ENCODE measurements at regions not wholly inside any gene's neighbourhood (a gene's known extent, or its start where the extent isn't known, plus 50 kb on each side); places are given as distances from the start of the nearest gene placed in this dataset.

GRCh38 chr6:150486048-150486447 is 113.6 kb upstream of the PLEKHG1 start:
- Histone ChIP-seq H3K4me2 (ENCODE audit: low read length) (no peak overlapping the region), H3K9me3 (ENCODE audit: low read length) (no peaks in the 10 kb centered on the region), H2AFZ (ENCODE audit: low read length) (no peak overlapping the region), H3K9me2 (ENCODE audit: insufficient read depth, low read length) (no peaks in the 10 kb centered on the region), H3K36me3 (ENCODE audit: insufficient read depth, low read length) (no peaks in the 10 kb centered on the region), H4K20me1 (ENCODE audit: insufficient read depth, low read length) (no peaks in the 10 kb centered on the region), H3K79me2 (ENCODE audit: insufficient read depth, low read depth, low read length) (no peaks in the 10 kb centered on the region), H3K4me1 (ENCODE audit: insufficient read depth, low read length, poor library complexity, severe bottlenecking) (no peaks in the 10 kb centered on the region), H3K4me3 (ENCODE audit: low read depth, low read length, poor library complexity, severe bottlenecking) (no peak overlapping the region), H3K27ac (ENCODE audit: low read depth, low read length, poor library complexity, severe bottlenecking) (no peak overlapping the region)
- BruUV-seq (replicated peaks): no TSS peak
- TF ChIP-seq EZH2phosphoT487 (IDR thresholded peaks at IDR 0.05; ENCODE audit: borderline replicate concordance, low read depth, low read length) (no peak), CTCF (conservative IDR thresholded peaks at IDR 0.05; ENCODE audit: low read length) (no peak)
- ChIA-PET POLR2A (interaction anchor here (0.8 kb wide), 1 partner anchor 18 kb away, joined by 3 read pairs; no protein-coding TSS in a partner anchor), CTCF (ENCODE audit: unreplicated experiment) (interaction anchor here (0.5 kb wide), 1 partner anchor 442 kb away, joined by 3 read pairs; no protein-coding TSS in a partner anchor)
- intact Hi-C loops (cut with micrococcal nuclease; ENCODE audit: unreplicated experiment): no loop called here
- DNase-seq (ENCODE audit: low spot score): no peak

GRCh38 chr6:150490586-150490985 is 109.1 kb upstream of the PLEKHG1 start:
- Histone ChIP-seq H3K27ac (ENCODE audit: low read depth, low read length, poor library complexity, severe bottlenecking) (no peak overlapping the region), H3K36me3 (ENCODE audit: insufficient read depth, low read length) (no peaks in the 10 kb centered on the region), H3K9me3 (ENCODE audit: low read length) (no peaks in the 10 kb centered on the region), H3K4me3 (ENCODE audit: low read depth, low read length, poor library complexity, severe bottlenecking) (no peak overlapping the region), H3K4me2 (ENCODE audit: low read length) (no peak overlapping the region), H3K79me2 (ENCODE audit: insufficient read depth, low read depth, low read length) (no peaks in the 10 kb centered on the region), H4K20me1 (ENCODE audit: insufficient read depth, low read length) (no peaks in the 10 kb centered on the region), H3K4me1 (ENCODE audit: insufficient read depth, low read length, poor library complexity, severe bottlenecking) (no peaks in the 10 kb centered on the region), H2AFZ (ENCODE audit: low read length) (no peak overlapping the region), H3K9me2 (ENCODE audit: insufficient read depth, low read length) (no peaks in the 10 kb centered on the region)
- TF ChIP-seq EZH2phosphoT487 (IDR thresholded peaks at IDR 0.05; ENCODE audit: borderline replicate concordance, low read depth, low read length): no peak
- TF ChIP-seq CTCF (conservative IDR thresholded peaks at IDR 0.05; ENCODE audit: low read length): no peak
- intact Hi-C loops (cut with micrococcal nuclease; ENCODE audit: unreplicated experiment): no loop called here
- ChIA-PET CTCF (ENCODE audit: unreplicated experiment) (interaction anchor here (0.9 kb wide), 1 partner anchor 515 kb away, joined by 3 read pairs; no protein-coding TSS in a partner anchor), POLR2A (no interaction called here)
- no TSS peak for BruUV-seq (replicated peaks)
- no peak for DNase-seq (ENCODE audit: low spot score)

- CTCF ChIA-PET (ENCODE audit: unreplicated experiment): interaction anchor here (0.9 kb wide), 1 partner anchor 515 kb away, joined by 3 read pairs; no protein-coding TSS in a partner anchor
- Histone ChIP-seq H3K36me3 (ENCODE audit: insufficient read depth, low read length) (no peaks in the 10 kb centered on the region), H3K79me2 (ENCODE audit: insufficient read depth, low read depth, low read length) (no peaks in the 10 kb centered on the region), H3K4me3 (ENCODE audit: low read depth, low read length, poor library complexity, severe bottlenecking) (no peak overlapping the region), H3K4me1 (ENCODE audit: insufficient read depth, low read length, poor library complexity, severe bottlenecking) (no peaks in the 10 kb centered on the region), H3K9me2 (ENCODE audit: insufficient read depth, low read length) (no peaks in the 10 kb centered on the region), H3K4me2 (ENCODE audit: low read length) (no peak overlapping the region), H4K20me1 (ENCODE audit: insufficient read depth, low read length) (no peaks in the 10 kb centered on the region), H3K9me3 (ENCODE audit: low read length) (no peaks in the 10 kb centered on the region), H3K27ac (ENCODE audit: low read depth, low read length, poor library complexity, severe bottlenecking) (no peak overlapping the region), H2AFZ (ENCODE audit: low read length) (no peak overlapping the region)
- BruUV-seq (replicated peaks): no TSS peak
- TF ChIP-seq EZH2phosphoT487 (IDR thresholded peaks at IDR 0.05; ENCODE audit: borderline replicate concordance, low read depth, low read length) (no peak), CTCF (conservative IDR thresholded peaks at IDR 0.05; ENCODE audit: low read length) (no peak)
- intact Hi-C loops (cut with micrococcal nuclease; ENCODE audit: unreplicated experiment): no loop called here
- POLR2A ChIA-PET: no interaction called here
- DNase-seq (ENCODE audit: low spot score): no peak
Observed at GRCh38 chr6:150491131-150491810, 108.4 kb upstream of the PLEKHG1 start.

Measured in OCI-LY7 (cell line).